HUES48 (cell line): ENCODE measurements at regions not wholly inside any gene's neighbourhood (a gene's known extent, or its start where the extent isn't known, plus 50 kb on each side); places are given as distances from the start of the nearest gene placed in this dataset.

Experiments used
- H3K27ac ChIP-seq: one replicate; pipeline ENCODE4 v1.7.0; 2013; ENCODE audit warnings: low read depth, low read length, inconsistent platforms
- H3K27me3 ChIP-seq: 2 replicates; pipeline ENCODE4 v1.6.1; 2013; ENCODE audit warnings: mild to moderate bottlenecking, low read length; ENCODE audit not compliant: control insufficient read depth, insufficient read depth
- H3K36me3 ChIP-seq: 2 replicates; pipeline ENCODE4 v1.6.1; 2013; ENCODE audit warnings: low read length; ENCODE audit not compliant: control insufficient read depth, insufficient read depth
- H3K4me1 ChIP-seq: 2 replicates; pipeline ENCODE4 v1.6.1; 2013; ENCODE audit warnings: mild to moderate bottlenecking, low read length; ENCODE audit not compliant: control insufficient read depth, insufficient read depth
- H3K4me3 ChIP-seq: 2 replicates; pipeline ENCODE4 v1.5.1; 2013; ENCODE audit warnings: mild to moderate bottlenecking, low read depth, low read length
- H3K9ac ChIP-seq: 2 replicates; pipeline ENCODE4 v1.6.1; 2013; ENCODE audit warnings: mild to moderate bottlenecking, low read depth, low read length, moderate library complexity
- H3K9me3 ChIP-seq: 2 replicates; pipeline ENCODE4 v1.6.1; 2013; ENCODE audit warnings: low read length; ENCODE audit not compliant: control insufficient read depth, insufficient read depth

GRCh38 chr13:106917673-106918556 lies 350.0 kb upstream of the ARGLU1 start:
- Histone ChIP-seq H3K4me3 (peak overlapping the region; percentile 73), H3K36me3 (no peaks in the 10 kb centered on the region), H3K9me3 (no peaks in the 10 kb centered on the region), H3K27ac (peak overlapping the region; percentile 87), H3K9ac (peak overlapping the region; percentile 86), H3K27me3 (no peaks in the 10 kb centered on the region), H3K4me1 (peaks cover 50% of the 10 kb centered on the region)

GRCh38 chr13:106917024-106917571 lies 349.2 kb upstream of the ARGLU1 start:
- H3K27ac ChIP-seq, result no peak overlapping the region
- H3K4me1 ChIP-seq, result peaks cover 47% of the 10 kb centered on the region
- H3K4me3 ChIP-seq, result no peak overlapping the region
- H3K9me3 ChIP-seq, result no peaks in the 10 kb centered on the region
- no peaks in the 10 kb centered on the region for H3K36me3 ChIP-seq
- no peak overlapping the region for H3K9ac ChIP-seq
- no peaks in the 10 kb centered on the region for H3K27me3 ChIP-seq

GRCh38 chr13:106916329-106916976 lies 348.5 kb upstream of the ARGLU1 start:
- H3K27me3 ChIP-seq, result no peaks in the 10 kb centered on the region
- peaks cover 46% of the 10 kb centered on the region for H3K4me1 ChIP-seq
- H3K27ac ChIP-seq, result no peak overlapping the region
- no peak overlapping the region for H3K9ac ChIP-seq
- H3K9me3 ChIP-seq, result no peaks in the 10 kb centered on the region
- H3K4me3 ChIP-seq, result no peak overlapping the region
- no peaks in the 10 kb centered on the region for H3K36me3 ChIP-seq

GRCh38 chr13:106915146-106915545 lies 347.2 kb upstream of the ARGLU1 start:
- H3K27ac ChIP-seq, result peak overlapping the region; percentile 36

GRCh38 chr13:106911627-106912026 lies 343.7 kb upstream of the ARGLU1 start:
- Histone ChIP-seq H3K4me1 (peaks cover 26% of the 10 kb centered on the region), H3K9ac (no peak overlapping the region), H3K9me3 (no peaks in the 10 kb centered on the region), H3K36me3 (no peaks in the 10 kb centered on the region), H3K4me3 (no peak overlapping the region), H3K27ac (no peak overlapping the region), H3K27me3 (no peaks in the 10 kb centered on the region)

More at GRCh38 chr13:106915146-106915545, 347.2 kb upstream of the ARGLU1 start:
- H3K27me3 ChIP-seq, result no peaks in the 10 kb centered on the region
- H3K9me3 ChIP-seq, result no peaks in the 10 kb centered on the region
- H3K36me3 ChIP-seq, result no peaks in the 10 kb centered on the region
- peaks cover 43% of the 10 kb centered on the region for H3K4me1 ChIP-seq
- H3K4me3 ChIP-seq, result no peak overlapping the region
- H3K9ac ChIP-seq, result no peak overlapping the region

- Histone ChIP-seq H3K9me3 (no peaks in the 10 kb centered on the region), H3K27me3 (no peaks in the 10 kb centered on the region), H3K4me3 (no peak overlapping the region), H3K4me1 (peaks cover 26% of the 10 kb centered on the region), H3K27ac (no peak overlapping the region), H3K36me3 (no peaks in the 10 kb centered on the region), H3K9ac (no peak overlapping the region)
These were observed 343.1 kb upstream of the ARGLU1 start for GRCh38 chr13:106911020-106911419.

GRCh38 chr13:106906426-106906996 lies 338.6 kb upstream of the ARGLU1 start:
- Histone ChIP-seq H3K4me1 (peaks cover 18% of the 10 kb centered on the region), H3K27me3 (no peaks in the 10 kb centered on the region), H3K9me3 (no peaks in the 10 kb centered on the region), H3K36me3 (no peaks in the 10 kb centered on the region), H3K4me3 (no peak overlapping the region), H3K27ac (no peak overlapping the region), H3K9ac (0 out of 2 replicates have a peak overlapping the region, but pooled peaks have one; percentile 21)

GRCh38 chr13:106905380-106906162 lies 337.6 kb upstream of the ARGLU1 start:
- H3K27me3 ChIP-seq, result no peaks in the 10 kb centered on the region
- H3K4me1 ChIP-seq, result peaks cover 18% of the 10 kb centered on the region
- no peaks in the 10 kb centered on the region for H3K36me3 ChIP-seq
- no peak overlapping the region for H3K27ac ChIP-seq
- H3K9ac ChIP-seq, result no peak overlapping the region
- H3K4me3 ChIP-seq, result no peak overlapping the region
- H3K9me3 ChIP-seq, result no peaks in the 10 kb centered on the region

GRCh38 chr13:106899442-106899841 lies 331.5 kb upstream of the ARGLU1 start:
- Histone ChIP-seq H3K4me1 (peaks cover 3% of the 10 kb centered on the region; the same call in 1 of the 2 replicates), H3K27ac (no peak overlapping the region), H3K9ac (no peak overlapping the region), H3K27me3 (no peaks in the 10 kb centered on the region), H3K4me3 (no peak overlapping the region), H3K36me3 (no peaks in the 10 kb centered on the region), H3K9me3 (no peaks in the 10 kb centered on the region)

- Histone ChIP-seq H3K9ac (no peak overlapping the region), H3K27ac (no peak overlapping the region), H3K4me1 (no peaks in the 10 kb centered on the region; the same call in 1 of the 2 replicates), H3K9me3 (no peaks in the 10 kb centered on the region), H3K36me3 (no peaks in the 10 kb centered on the region), H3K27me3 (no peaks in the 10 kb centered on the region), H3K4me3 (no peak overlapping the region)
These were observed 330.3 kb upstream of the ARGLU1 start for GRCh38 chr13:106898231-106898630.
